Activated T-cell treated with anti-CD3 and anti-CD28 coated beads for 1 hour (primary cell): ENCODE measurements at regions not wholly inside any gene's neighbourhood (a gene's known extent, or its start where the extent isn't known, plus 50 kb on each side); places are given as distances from the start of the nearest gene placed in this dataset.
"Not testable (repeated sequence)": the region's sequence is repeated elsewhere in the genome, so short reads cannot be mapped to it uniquely, and the experiment has no call there.

Source experiments
- DNase-seq: peaks from one replicate; pipeline ENCODE4 v3.0.0-alpha.2; 2020; ENCODE audit warnings: low read depth

- DNase-seq, result no peak
These were observed 59.8 kb upstream of the SGO1 start for GRCh38 chr3:20245781-20246180.

- no peak for DNase-seq
These were observed 54.3 kb upstream of the SGO1 start for GRCh38 chr3:20240154-20240883.

DNA sequence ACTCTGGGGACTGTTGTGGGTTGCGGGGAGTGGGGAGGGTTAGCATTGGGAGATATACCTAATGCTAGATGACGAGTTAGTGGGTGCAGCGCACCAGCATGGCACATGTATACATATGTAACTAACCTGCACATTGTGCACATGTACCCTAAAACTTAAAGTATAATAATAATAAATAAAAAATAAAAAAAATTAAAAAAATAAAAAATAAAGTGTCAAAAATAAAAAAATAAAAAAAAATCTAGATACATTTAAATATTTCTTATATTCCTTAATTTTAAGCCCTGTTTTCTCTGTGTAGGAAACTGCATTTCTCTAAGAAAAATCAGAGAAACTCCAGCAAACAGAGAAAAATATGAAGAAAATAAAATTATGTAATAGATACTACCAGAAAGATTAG lies 52.2 kb upstream of the SGO1 start:
- DNase-seq, result not testable (repeated sequence)

DNA sequence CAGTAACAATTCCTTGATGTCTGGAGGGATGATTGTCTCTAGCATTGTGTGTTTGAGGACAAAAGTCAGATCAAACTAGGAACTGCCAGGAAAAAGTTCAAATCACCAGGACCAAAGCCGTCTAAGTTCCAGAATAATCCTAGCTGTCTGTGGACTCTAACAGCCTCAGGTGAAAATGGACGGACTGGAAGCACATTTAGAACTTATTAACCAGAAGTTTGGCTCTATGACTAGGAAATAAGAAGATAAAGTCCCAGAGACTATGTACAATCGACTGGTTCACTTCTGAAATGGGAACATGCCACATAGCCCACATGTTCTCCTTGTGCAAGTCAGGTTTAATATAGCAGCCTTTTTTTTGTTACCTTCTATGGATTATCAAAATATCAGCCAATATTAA lies 50.6 kb upstream of the SGO1 start:
- DNase-seq, result no peak
